Neural cell (in vitro differentiated cells): ENCODE measurements at regions not wholly inside any gene's neighbourhood (a gene's known extent, or its start where the extent isn't known, plus 50 kb on each side); places are given as distances from the start of the nearest gene placed in this dataset.

Experiments used
- H2AFZ ChIP-seq: fragments of 200-600, 300-800 bp; sonication (generic), shearing (Covaris generic); 2 replicates; pipeline ENCODE4 v1.6.0; 2014; ENCODE audit warnings: low read depth, mild to moderate bottlenecking, antibody characterized with exemption, low read length, moderate library complexity
- H3F3A ChIP-seq: fragments of 200-600 bp; shearing (Covaris generic); 2 replicates; pipeline ENCODE4 v1.6.1; 2016; ENCODE audit warnings: mild to moderate bottlenecking, moderate library complexity, mixed read lengths, antibody characterized with exemption, low read length; ENCODE audit not compliant: insufficient read depth, poor library complexity, severe bottlenecking
- H3K27ac ChIP-seq: fragments of 200-600, 300-800 bp; sonication (generic), shearing (Covaris generic); 2 replicates; pipeline ENCODE4 v1.5.1; 2014; ENCODE audit warnings: mild to moderate bottlenecking, low read length, moderate library complexity
- H3K27me3 ChIP-seq: fragments of 300-800, 200-600 bp; sonication (generic), shearing (Covaris generic); 2 replicates; pipeline ENCODE4 v1.6.0; 2014; ENCODE audit warnings: mild to moderate bottlenecking, low read depth, low read length, moderate library complexity; ENCODE audit not compliant: insufficient read depth
- H3K36me3 ChIP-seq: fragments of 300-800, 200-600 bp; sonication (generic), shearing (Covaris generic); 2 replicates; pipeline ENCODE4 v1.5.1; 2014; ENCODE audit warnings: mild to moderate bottlenecking, antibody characterized with exemption, low read length, moderate library complexity; ENCODE audit not compliant: insufficient read depth
- H3K4me2 ChIP-seq: fragments of 300-800, 200-600 bp; sonication (generic), shearing (Covaris generic); 2 replicates; pipeline ENCODE4 v1.6.0; 2014; ENCODE audit warnings: mild to moderate bottlenecking, low read length
- H3K4me3 ChIP-seq: fragments of 300-800, 200-600 bp; sonication (generic), shearing (Covaris generic); 2 replicates; pipeline ENCODE4 v1.5.1; 2014; ENCODE audit warnings: mild to moderate bottlenecking, low read length, moderate library complexity
- H3K79me2 ChIP-seq: fragments of 200-600 bp; shearing (Covaris generic); replicated peaks from 2 replicates; pipeline ENCODE4 v1.6.0; 2014; ENCODE audit warnings: mild to moderate bottlenecking, low read length, moderate library complexity; ENCODE audit not compliant: insufficient read depth
- H3K9ac ChIP-seq: fragments of 300-800, 200-600 bp; sonication (generic), shearing (Covaris generic); 2 replicates; pipeline ENCODE4 v1.6.1; 2016; ENCODE audit warnings: mild to moderate bottlenecking, low read length, mixed read lengths
- H3K9me2 ChIP-seq: fragments of 200-600 bp; shearing (Covaris generic); 2 replicates; pipeline ENCODE4 v1.6.1; 2016; ENCODE audit warnings: mild to moderate bottlenecking, low read length, mixed read lengths; ENCODE audit not compliant: insufficient read depth
- H3K9me3 ChIP-seq: fragments of 200-600, 300-800 bp; sonication (generic), shearing (Covaris generic); 2 replicates; pipeline ENCODE4 v1.6.1; 2016; ENCODE audit warnings: mild to moderate bottlenecking, mixed run types, low read length, moderate library complexity, mixed read lengths
- H4K20me1 ChIP-seq: fragments of 200-600 bp; shearing (Covaris generic); 2 replicates; pipeline ENCODE4 v1.6.1; 2016; ENCODE audit warnings: mild to moderate bottlenecking, mixed run types; ENCODE audit not compliant: insufficient read depth
- CTCF ChIP-seq: fragments of 450-650 bp; IDR thresholded peaks from 2 replicates; pipeline ENCODE4 v1.5.1; 2014; ENCODE audit warnings: antibody characterized with exemption, mild to moderate bottlenecking, moderate library complexity; ENCODE audit not compliant: poor library complexity, severe bottlenecking
- EP300 ChIP-seq: fragments of 450-650 bp; conservative IDR thresholded peaks from 2 replicates; pipeline ENCODE4 v1.6.1; 2014; ENCODE audit warnings: antibody characterized with exemption, mild to moderate bottlenecking, moderate library complexity; ENCODE audit not compliant: poor library complexity, severe bottlenecking
- EZH2 ChIP-seq: fragments of 200-600, 300-800 bp; shearing (Covaris generic), sonication (generic); IDR thresholded peaks from 2 replicates; pipeline ENCODE4 v1.6.1; 2014; ENCODE audit warnings: antibody characterized with exemption, low read length, borderline replicate concordance, mild to moderate bottlenecking; ENCODE audit not compliant: insufficient read depth, poor library complexity, severe bottlenecking
- MXI1 ChIP-seq: fragments of 450-650 bp; conservative IDR thresholded peaks from 2 replicates; pipeline ENCODE4 v1.6.1; 2014; ENCODE audit warnings: antibody characterized with exemption, mild to moderate bottlenecking; ENCODE audit not compliant: poor library complexity, severe bottlenecking
- POLR2AphosphoS5 ChIP-seq: IDR thresholded peaks from 2 replicates; pipeline ENCODE4 v1.6.1; 2012
- RAD21 ChIP-seq: fragments of 450-650 bp; conservative IDR thresholded peaks from 2 replicates; pipeline ENCODE4 v1.6.1; 2014; ENCODE audit warnings: antibody characterized with exemption, mild to moderate bottlenecking, moderate library complexity
- SMC3 ChIP-seq: fragments of 450-650 bp; conservative IDR thresholded peaks from 2 replicates; pipeline ENCODE4 v1.6.1; 2014; ENCODE audit warnings: antibody characterized with exemption, mild to moderate bottlenecking, moderate library complexity; ENCODE audit not compliant: poor library complexity
- TAF1 ChIP-seq: IDR thresholded peaks from 2 replicates; pipeline ENCODE4 v1.6.1; 2012; ENCODE audit warnings: low read depth
- TF ChIP-seq, protein P1 (sequence below): IDR thresholded peaks from 2 replicates; pipeline ENCODE4 v1.6.1; 2012; ENCODE audit warnings: borderline replicate concordance

GRCh38 chr17:72511874-72512273 lies 391.1 kb downstream of the SOX9 start:
- Histone ChIP-seq H3K4me2 (no peak overlapping the region), H2AFZ (no peak overlapping the region), H3K9me3 (no peaks in the 10 kb centered on the region), H3K27me3 (no peaks in the 10 kb centered on the region), H3K79me2 (no peaks in the 10 kb centered on the region), H4K20me1 (no peaks in the 10 kb centered on the region), H3F3A (no peaks in the 10 kb centered on the region), H3K27ac (no peak overlapping the region), H3K36me3 (no peaks in the 10 kb centered on the region), H3K4me3 (no peak overlapping the region), H3K9ac (no peak overlapping the region), H3K9me2 (no peaks in the 10 kb centered on the region)
- TF ChIP-seq RAD21 (no peak), EP300 (no peak), CTCF (no peak), POLR2AphosphoS5 (no peak), SMC3 (no peak), MXI1 (no peak), EZH2 (no peak), TAF1 (no peak)
- TF ChIP-seq, protein P1, sequence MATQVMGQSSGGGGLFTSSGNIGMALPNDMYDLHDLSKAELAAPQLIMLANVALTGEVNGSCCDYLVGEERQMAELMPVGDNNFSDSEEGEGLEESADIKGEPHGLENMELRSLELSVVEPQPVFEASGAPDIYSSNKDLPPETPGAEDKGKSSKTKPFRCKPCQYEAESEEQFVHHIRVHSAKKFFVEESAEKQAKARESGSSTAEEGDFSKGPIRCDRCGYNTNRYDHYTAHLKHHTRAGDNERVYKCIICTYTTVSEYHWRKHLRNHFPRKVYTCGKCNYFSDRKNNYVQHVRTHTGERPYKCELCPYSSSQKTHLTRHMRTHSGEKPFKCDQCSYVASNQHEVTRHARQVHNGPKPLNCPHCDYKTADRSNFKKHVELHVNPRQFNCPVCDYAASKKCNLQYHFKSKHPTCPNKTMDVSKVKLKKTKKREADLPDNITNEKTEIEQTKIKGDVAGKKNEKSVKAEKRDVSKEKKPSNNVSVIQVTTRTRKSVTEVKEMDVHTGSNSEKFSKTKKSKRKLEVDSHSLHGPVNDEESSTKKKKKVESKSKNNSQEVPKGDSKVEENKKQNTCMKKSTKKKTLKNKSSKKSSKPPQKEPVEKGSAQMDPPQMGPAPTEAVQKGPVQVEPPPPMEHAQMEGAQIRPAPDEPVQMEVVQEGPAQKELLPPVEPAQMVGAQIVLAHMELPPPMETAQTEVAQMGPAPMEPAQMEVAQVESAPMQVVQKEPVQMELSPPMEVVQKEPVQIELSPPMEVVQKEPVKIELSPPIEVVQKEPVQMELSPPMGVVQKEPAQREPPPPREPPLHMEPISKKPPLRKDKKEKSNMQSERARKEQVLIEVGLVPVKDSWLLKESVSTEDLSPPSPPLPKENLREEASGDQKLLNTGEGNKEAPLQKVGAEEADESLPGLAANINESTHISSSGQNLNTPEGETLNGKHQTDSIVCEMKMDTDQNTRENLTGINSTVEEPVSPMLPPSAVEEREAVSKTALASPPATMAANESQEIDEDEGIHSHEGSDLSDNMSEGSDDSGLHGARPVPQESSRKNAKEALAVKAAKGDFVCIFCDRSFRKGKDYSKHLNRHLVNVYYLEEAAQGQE, result no peak

DNA sequence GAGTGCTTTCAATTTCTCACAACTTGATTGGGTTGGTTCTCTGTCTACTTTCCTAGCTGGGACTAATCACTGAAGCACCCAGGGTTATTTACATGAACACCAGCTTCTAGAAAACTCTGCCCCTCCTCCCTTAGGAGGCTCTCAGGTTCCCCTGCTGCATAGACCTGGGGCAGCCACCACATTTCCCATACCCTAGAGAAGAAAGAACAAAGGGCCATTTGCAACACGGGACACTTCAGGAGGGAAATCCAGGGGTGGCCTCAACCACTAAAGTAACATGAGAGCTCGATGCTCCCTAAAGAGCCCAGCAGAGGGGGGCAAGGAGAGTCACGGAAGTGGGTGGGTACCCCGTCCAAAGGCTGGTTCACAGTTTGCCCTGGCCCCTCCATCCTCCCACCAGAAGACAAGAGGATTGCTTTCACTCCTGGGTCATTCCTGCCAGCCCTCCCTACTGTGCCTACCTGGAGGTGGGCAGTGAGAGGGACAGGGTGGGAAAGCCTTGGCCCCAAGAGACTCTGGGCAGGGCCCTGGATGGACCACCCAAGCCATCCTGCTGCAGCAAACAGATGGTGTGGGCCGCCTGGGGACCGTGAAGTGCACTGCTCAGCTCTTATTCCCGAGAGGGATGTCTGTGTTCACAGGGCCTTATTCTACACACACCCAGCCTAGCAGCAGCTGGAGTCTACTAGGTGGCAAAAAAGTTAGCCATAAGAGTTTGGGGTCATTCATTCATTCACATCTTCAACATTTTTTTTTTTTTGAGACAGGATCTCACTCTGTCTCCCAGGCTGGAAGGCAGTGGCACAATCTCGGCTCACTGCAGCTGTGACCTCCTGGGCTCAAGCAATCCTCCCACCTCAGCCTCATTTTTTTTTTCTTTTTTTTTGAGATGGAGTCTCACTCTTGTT lies 392.1 kb downstream of the SOX9 start:
- H3K9me2 ChIP-seq, result no peaks in the 10 kb centered on the region
- H3K27ac ChIP-seq, result no peak overlapping the region
- no peaks in the 10 kb centered on the region for H3K79me2 ChIP-seq
- no peaks in the 10 kb centered on the region for H3K9me3 ChIP-seq
- TF ChIP-seq RAD21, result no peak
- no peaks in the 10 kb centered on the region for H3K36me3 ChIP-seq
- no peak overlapping the region for H3K4me2 ChIP-seq
- H2AFZ ChIP-seq, result no peak overlapping the region
- no peak overlapping the region for H3K4me3 ChIP-seq
- H3K27me3 ChIP-seq, result no peaks in the 10 kb centered on the region
- H3F3A ChIP-seq, result no peaks in the 10 kb centered on the region
- no peak overlapping the region for H3K9ac ChIP-seq
- no peaks in the 10 kb centered on the region for H4K20me1 ChIP-seq
